ENCODE measurements at regions not wholly inside any gene's neighbourhood (a gene's known extent, or its start where the extent isn't known, plus 50 kb on each side); places are given as distances from the start of the nearest gene placed in this dataset.

DNA sequence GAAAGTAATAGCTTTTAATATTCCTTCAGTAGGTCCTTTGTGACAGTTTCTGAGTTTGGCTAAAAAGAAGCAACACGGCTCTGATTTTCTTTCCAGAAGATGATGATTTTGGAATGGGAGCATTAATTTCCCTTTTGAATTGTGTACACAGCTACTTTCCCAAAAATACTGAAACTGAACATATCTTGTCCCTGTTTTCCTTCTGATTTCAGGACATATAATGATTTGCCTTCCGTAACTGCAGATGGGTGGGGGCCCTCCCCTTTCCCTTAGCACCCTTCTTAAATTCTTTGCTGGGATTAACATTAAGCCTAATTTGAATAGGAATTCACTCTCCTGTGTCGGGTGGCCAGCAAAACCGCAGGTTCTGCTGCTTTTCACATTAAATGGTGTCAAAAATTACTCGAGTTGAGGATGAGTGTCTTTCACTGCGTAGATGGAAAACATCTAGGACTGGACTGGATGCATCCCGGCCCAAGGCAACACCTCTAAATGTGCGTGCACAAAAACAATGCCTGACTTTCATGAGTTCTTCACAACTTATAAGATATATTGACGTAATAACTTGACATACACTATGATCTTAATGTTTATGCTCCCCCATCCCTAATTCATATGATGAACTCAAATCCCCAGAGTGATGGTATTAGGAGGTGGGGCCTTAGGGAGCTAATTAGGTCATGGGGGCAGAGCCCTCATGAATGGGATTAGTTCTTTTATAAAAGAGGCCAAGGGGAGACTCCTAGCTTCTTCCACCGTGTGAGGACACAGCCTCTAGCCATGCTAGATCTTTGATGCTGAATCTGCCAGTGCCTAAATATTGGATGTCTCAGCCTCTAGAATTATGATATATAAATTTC lies 158.1 kb downstream of the AEBP2 start:
- no peak overlapping the region for H3K4me3 ChIP-seq (ENCODE audit: low read depth in 1 of 3, low read length in 3 of 3)
- H3K4me1 ChIP-seq (ENCODE audit: control insufficient read depth in 4 of 4, insufficient read depth in 4 of 4, low read length in 3 of 4): no peaks in the 10 kb centered on the region
- H3K9me3 ChIP-seq (ENCODE audit: control insufficient read depth in 4 of 4, low read length in 3 of 4): no peaks in the 10 kb centered on the region
- H3K9ac ChIP-seq (ENCODE audit: low read depth in 1 of 2, low read length in 2 of 2): no peak overlapping the region
- TF ChIP-seq ZBTB33 (IDR thresholded peaks at IDR 0.05) (no peak), JUND (IDR thresholded peaks at IDR 0.05) (no peak), FOXA2 (IDR thresholded peaks at IDR 0.05) (no peak), FOXA1 (IDR thresholded peaks at IDR 0.05) (no peak), REST (IDR thresholded peaks at IDR 0.05) (no peak), EGR1 (IDR thresholded peaks at IDR 0.05; ENCODE audit: low read depth in 2 of 2) (no peak), HNF4A (conservative IDR thresholded peaks at IDR 0.05) (no peak), CTCF (IDR thresholded peaks at IDR 0.05; ENCODE audit: low read depth, low read length, missing input control) (no peak), GABPA (IDR thresholded peaks at IDR 0.05 in 1 of 2, conservative IDR thresholded peaks at IDR 0.05 in 1 of 2) (no peak), SP1 (IDR thresholded peaks at IDR 0.05) (no peak), RAD21 (IDR thresholded peaks at IDR 0.05) (no peak), RXRA (IDR thresholded peaks at IDR 0.05) (no peak)
- TF ChIP-seq, protein P1, sequence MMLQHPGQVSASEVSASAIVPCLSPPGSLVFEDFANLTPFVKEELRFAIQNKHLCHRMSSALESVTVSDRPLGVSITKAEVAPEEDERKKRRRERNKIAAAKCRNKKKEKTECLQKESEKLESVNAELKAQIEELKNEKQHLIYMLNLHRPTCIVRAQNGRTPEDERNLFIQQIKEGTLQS (IDR thresholded peaks at IDR 0.05): no peak
- WGBS: 88% methylated on average over 10 of the region's 10 CpGs
- no peaks in the 10 kb centered on the region for H3K27me3 ChIP-seq (ENCODE audit: control insufficient read depth in 4 of 4, insufficient read depth in 4 of 4, low read length in 3 of 4)
- DNase-seq (ENCODE audit: low spot score): no peak
- no peaks in the 10 kb centered on the region for H3K36me3 ChIP-seq (ENCODE audit: control insufficient read depth in 4 of 4, insufficient read depth in 3 of 4, low read depth in 1 of 4, low read length in 3 of 4)
- no peak overlapping the region for H3K27ac ChIP-seq (ENCODE audit: low read depth in 1 of 2, low read length in 2 of 2)

DNA sequence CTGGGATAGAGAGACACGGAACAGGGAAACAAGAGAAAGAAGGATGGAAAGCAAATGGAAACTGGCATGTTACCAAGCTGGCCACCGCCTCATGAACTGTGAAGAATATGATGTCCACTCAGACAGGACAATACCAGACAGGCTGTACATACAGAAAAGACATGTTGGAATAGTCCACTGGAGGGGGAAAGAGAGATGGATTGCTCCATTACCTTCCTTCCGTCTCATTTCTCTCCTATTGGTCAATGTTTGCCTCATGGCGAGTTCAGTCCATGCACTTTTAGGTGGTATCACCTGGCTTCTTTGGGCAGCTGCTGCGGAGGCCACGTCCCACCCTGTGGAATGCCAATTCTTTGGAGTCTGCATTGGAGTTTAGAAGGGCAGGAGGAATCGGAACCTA lies 166.4 kb downstream of the AEBP2 start:
- H3K9me3 ChIP-seq (ENCODE audit: control insufficient read depth in 4 of 4, low read length in 3 of 4): no peaks in the 10 kb centered on the region
- no peak overlapping the region for H3K9ac ChIP-seq (ENCODE audit: low read depth in 1 of 2, low read length in 2 of 2)
- H3K4me1 ChIP-seq (ENCODE audit: control insufficient read depth in 4 of 4, insufficient read depth in 4 of 4, low read length in 3 of 4): no peaks in the 10 kb centered on the region
- no peak overlapping the region for H3K4me3 ChIP-seq (ENCODE audit: low read depth in 1 of 3, low read length in 3 of 3)
- no peaks in the 10 kb centered on the region for H3K27me3 ChIP-seq (ENCODE audit: control insufficient read depth in 4 of 4, insufficient read depth in 4 of 4, low read length in 3 of 4)
- WGBS: 95% methylated on average over 7 of the region's 7 CpGs
- no peaks in the 10 kb centered on the region for H3K36me3 ChIP-seq (ENCODE audit: control insufficient read depth in 4 of 4, insufficient read depth in 3 of 4, low read depth in 1 of 4, low read length in 3 of 4)
- no peak overlapping the region for H3K27ac ChIP-seq (ENCODE audit: low read depth in 1 of 2, low read length in 2 of 2)
- no peak for DNase-seq (ENCODE audit: low spot score)
- TF ChIP-seq, protein P2, sequence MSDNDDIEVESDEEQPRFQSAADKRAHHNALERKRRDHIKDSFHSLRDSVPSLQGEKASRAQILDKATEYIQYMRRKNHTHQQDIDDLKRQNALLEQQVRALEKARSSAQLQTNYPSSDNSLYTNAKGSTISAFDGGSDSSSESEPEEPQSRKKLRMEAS (IDR thresholded peaks at IDR 0.05): no peak
- TF ChIP-seq TAF1 (conservative IDR thresholded peaks at IDR 0.05) (no peak), RXRA (IDR thresholded peaks at IDR 0.05) (no peak), SP1 (IDR thresholded peaks at IDR 0.05) (no peak), NR2F2 (IDR thresholded peaks at IDR 0.05) (no peak), CTCF (IDR thresholded peaks at IDR 0.05; ENCODE audit: low read depth, low read length, missing input control) (no peak), FOXA1 (IDR thresholded peaks at IDR 0.05) (no peak), JUND (IDR thresholded peaks at IDR 0.05) (no peak), RAD21 (IDR thresholded peaks at IDR 0.05) (no peak), ZBTB33 (IDR thresholded peaks at IDR 0.05) (no peak), HNF4A (conservative IDR thresholded peaks at IDR 0.05) (no peak), YY1 (IDR thresholded peaks at IDR 0.05) (no peak), HNF4G (IDR thresholded peaks at IDR 0.05) (no peak)
- TF ChIP-seq, protein P1 (IDR thresholded peaks at IDR 0.05): no peak
